GM21825 (cell line): ENCODE measurements at regions not wholly inside any gene's neighbourhood (a gene's known extent, or its start where the extent isn't known, plus 50 kb on each side); places are given as distances from the start of the nearest gene placed in this dataset.

Experiments
- ATAC-seq: cut with Tn5 transposase; IDR thresholded peaks from one replicate; pipeline ENCODE4 v1.9.1; 2021; ENCODE audit warnings: mild to moderate bottlenecking, moderate library complexity; ENCODE audit not compliant: unreplicated experiment

GRCh38 chr3:17965331-17965730 lies 222.9 kb upstream of the TBC1D5 start:
- ATAC-seq: no peak

GRCh38 chr3:17964108-17964507 lies 221.7 kb upstream of the TBC1D5 start:
- ATAC-seq: no peak

GRCh38 chr3:17955411-17955810 lies 213.0 kb upstream of the TBC1D5 start:
- ATAC-seq: no peak

- no peak for ATAC-seq
Measured at GRCh38 chr3:17954801-17955200, 212.4 kb upstream of the TBC1D5 start.

GRCh38 chr3:17951241-17951640 lies 208.8 kb upstream of the TBC1D5 start:
- no peak for ATAC-seq

- no peak for ATAC-seq
Measured at GRCh38 chr3:17949101-17949500, 206.7 kb upstream of the TBC1D5 start.

- no peak for ATAC-seq
Measured at GRCh38 chr3:17947833-17948232, 205.4 kb upstream of the TBC1D5 start.

GRCh38 chr3:17946619-17947018 lies 204.2 kb upstream of the TBC1D5 start:
- ATAC-seq: no peak

GRCh38 chr3:17945799-17946399 lies 203.5 kb upstream of the TBC1D5 start:
- no peak for ATAC-seq

- ATAC-seq: no peak
Measured at GRCh38 chr3:17945018-17945798, 202.8 kb upstream of the TBC1D5 start.

- no peak for ATAC-seq
Measured at GRCh38 chr3:17942856-17943255, 200.4 kb upstream of the TBC1D5 start.

- no peak for ATAC-seq
Measured at GRCh38 chr3:17941766-17942165, 199.3 kb upstream of the TBC1D5 start.

GRCh38 chr3:17941152-17941551 lies 198.7 kb upstream of the TBC1D5 start:
- no peak for ATAC-seq

- no peak for ATAC-seq
Measured at GRCh38 chr3:17939157-17939556, 196.7 kb upstream of the TBC1D5 start.

- no peak for ATAC-seq
Measured at GRCh38 chr3:17938313-17938712, 195.9 kb upstream of the TBC1D5 start.

- ATAC-seq: no peak
Measured at GRCh38 chr3:17936736-17937480, 194.5 kb upstream of the TBC1D5 start.

GRCh38 chr3:17935222-17935621 lies 192.8 kb upstream of the TBC1D5 start:
- no peak for ATAC-seq

- ATAC-seq: no peak
Measured at GRCh38 chr3:17932136-17932771, 189.8 kb upstream of the TBC1D5 start.

GRCh38 chr3:17931131-17931530 lies 188.7 kb upstream of the TBC1D5 start:
- no peak for ATAC-seq

- no peak for ATAC-seq
Measured at GRCh38 chr3:17928502-17929145, 186.2 kb upstream of the TBC1D5 start.

GRCh38 chr3:17927036-17927435 lies 184.6 kb upstream of the TBC1D5 start:
- ATAC-seq: no peak
